ENCODE measurements at regions not wholly inside any gene's neighbourhood (a gene's known extent, or its start where the extent isn't known, plus 50 kb on each side); places are given as distances from the start of the nearest gene placed in this dataset.

- no peak for DNase-seq (ENCODE audit: low read depth, low spot score)
Measured at GRCh38 chr18:38368886-38369285, 803.3 kb upstream of the CELF4 start.

GRCh38 chr18:38368246-38368645, 802.6 kb upstream of the CELF4 start:
- DNase-seq (ENCODE audit: low read depth, low spot score) = no peak

GRCh38 chr18:38367473-38367872, 801.9 kb upstream of the CELF4 start:
- DNase-seq (ENCODE audit: low read depth, low spot score) = no peak

- DNase-seq (ENCODE audit: low read depth, low spot score) = no peak
Measured at GRCh38 chr18:38362286-38362792, 796.7 kb upstream of the CELF4 start.

- no peak for DNase-seq (ENCODE audit: low read depth, low spot score)
Measured at GRCh38 chr18:38358805-38359657, 793.4 kb upstream of the CELF4 start.

GRCh38 chr18:38353149-38353548, 787.6 kb upstream of the CELF4 start:
- no peak for DNase-seq (ENCODE audit: low read depth, low spot score)

- DNase-seq (ENCODE audit: low read depth, low spot score) = no peak
Measured at GRCh38 chr18:38350141-38350540, 784.5 kb upstream of the CELF4 start.

GRCh38 chr18:38330573-38330972, 765.0 kb upstream of the CELF4 start:
- DNase-seq (ENCODE audit: low read depth, low spot score) = no peak

- DNase-seq (ENCODE audit: low read depth, low spot score) = no peak
Measured at GRCh38 chr18:38329145-38329544, 763.5 kb upstream of the CELF4 start.

GRCh38 chr18:38322206-38322605, 756.6 kb upstream of the CELF4 start:
- no peak for DNase-seq (ENCODE audit: low read depth, low spot score)

GRCh38 chr18:38321262-38321661, 755.7 kb upstream of the CELF4 start:
- DNase-seq (ENCODE audit: low read depth, low spot score) = no peak

- DNase-seq (ENCODE audit: low read depth, low spot score) = no peak
Measured at GRCh38 chr18:38318416-38318815, 752.8 kb upstream of the CELF4 start.

- no peak for DNase-seq (ENCODE audit: low read depth, low spot score)
Measured at GRCh38 chr18:38313831-38314230, 748.2 kb upstream of the CELF4 start.

GRCh38 chr18:38312532-38312931, 746.9 kb upstream of the CELF4 start:
- no peak for DNase-seq (ENCODE audit: low read depth, low spot score)

- DNase-seq (ENCODE audit: low read depth, low spot score) = no peak
Measured at GRCh38 chr18:38310936-38311335, 745.3 kb upstream of the CELF4 start.

- DNase-seq (ENCODE audit: low read depth, low spot score) = no peak
Measured at GRCh38 chr18:38307914-38308313, 742.3 kb upstream of the CELF4 start.

GRCh38 chr18:38305961-38306360, 740.4 kb upstream of the CELF4 start:
- no peak for DNase-seq (ENCODE audit: low read depth, low spot score)

- DNase-seq (ENCODE audit: low read depth, low spot score) = no peak
Measured at GRCh38 chr18:38301621-38302020, 736.0 kb upstream of the CELF4 start.

GRCh38 chr18:38297910-38298309, 732.3 kb upstream of the CELF4 start:
- no peak for DNase-seq (ENCODE audit: low read depth, low spot score)

GRCh38 chr18:38290229-38290628, 724.6 kb upstream of the CELF4 start:
- no peak for DNase-seq (ENCODE audit: low read depth, low spot score)

GRCh38 chr18:38284972-38285371, 719.4 kb upstream of the CELF4 start:
- no peak for DNase-seq (ENCODE audit: low read depth, low spot score)

GRCh38 chr18:38263066-38263465, 697.5 kb upstream of the CELF4 start:
- DNase-seq (ENCODE audit: low read depth, low spot score) = no peak

- DNase-seq (ENCODE audit: low read depth, low spot score) = no peak
Measured at GRCh38 chr18:38262661-38263060, 697.1 kb upstream of the CELF4 start.

GRCh38 chr18:38257661-38258060, 692.1 kb upstream of the CELF4 start:
- no peak for DNase-seq (ENCODE audit: low read depth, low spot score)
